ENCODE measurements at regions not wholly inside any gene's neighbourhood (a gene's known extent, or its start where the extent isn't known, plus 50 kb on each side); places are given as distances from the start of the nearest gene placed in this dataset.
A peak's percentile ranks its signal among the peaks of the same experiment; 100 is the strongest.

- Histone ChIP-seq H3K36me3 (ENCODE audit: insufficient read depth) (no peaks in the 10 kb centered on the region; the same call in 1 of the 2 replicates), H2AFZ (peak overlapping the region; percentile 56; the same call in 1 of the 2 replicates), H3K4me2 (no peak overlapping the region), H3K27ac (ENCODE audit: low read depth) (no peak overlapping the region), H3K27me3 (ENCODE audit: insufficient read depth) (no peaks in the 10 kb centered on the region), H3K4me3 (no peak overlapping the region), H4K20me1 (replicated peaks; ENCODE audit: insufficient read depth) (no peaks in the 10 kb centered on the region), H3K4me1 (ENCODE audit: insufficient read depth) (peaks cover 30% of the 10 kb centered on the region), H3K9me2 (ENCODE audit: insufficient read depth) (peaks cover 3% of the 10 kb centered on the region; the same call in 1 of the 2 replicates), H3K79me2 (replicated peaks; ENCODE audit: insufficient read depth) (no peaks in the 10 kb centered on the region), H3F3A (replicated peaks; ENCODE audit: low read depth) (no peaks in the 10 kb centered on the region)
- Mint-ChIP-seq H3K4me1 (peaks cover 32% of the 10 kb centered on the region), H3K27me3 (ENCODE audit: insufficient read depth, low read depth, poor library complexity) (peaks cover 4% of the 10 kb centered on the region), H3K9me3 (no peaks in the 10 kb centered on the region), H3K4me3 (no peak overlapping the region), H3K36me3 (ENCODE audit: low read depth) (no peaks in the 10 kb centered on the region), H3K27ac (no peak overlapping the region)
- ATAC-seq = no peak
- no peak for DNase-seq (ENCODE audit: low spot score)
- TF ChIP-seq EZH2 (IDR thresholded peaks at IDR 0.05; ENCODE audit: low read depth, unreplicated experiment) (no peak), CREB1 (CRISPR knock-in tag; IDR thresholded peaks at IDR 0.05; ENCODE audit: low read depth) (no peak), EZH2phosphoT487 (IDR thresholded peaks at IDR 0.05; ENCODE audit: unreplicated experiment) (no peak), NANOG (IDR thresholded peaks at IDR 0.05; ENCODE audit: borderline replicate concordance) (no peak), ZNF331 (CRISPR knock-in tag; IDR thresholded peaks at IDR 0.05; ENCODE audit: low read depth) (no peak), REST (IDR thresholded peaks at IDR 0.05; ENCODE audit: unreplicated experiment) (no peak), ZNF114 (CRISPR knock-in tag; IDR thresholded peaks at IDR 0.05) (no peak), JUNB (IDR thresholded peaks at IDR 0.05; ENCODE audit: unreplicated experiment) (no peak), ZNF462 (CRISPR knock-in tag; IDR thresholded peaks at IDR 0.05) (no peak), STAT1 (IDR thresholded peaks at IDR 0.05; ENCODE audit: unreplicated experiment) (no peak), POLR2AphosphoS5 (IDR thresholded peaks at IDR 0.05; ENCODE audit: low read depth) (no peak)
- TF ChIP-seq, protein P1, sequence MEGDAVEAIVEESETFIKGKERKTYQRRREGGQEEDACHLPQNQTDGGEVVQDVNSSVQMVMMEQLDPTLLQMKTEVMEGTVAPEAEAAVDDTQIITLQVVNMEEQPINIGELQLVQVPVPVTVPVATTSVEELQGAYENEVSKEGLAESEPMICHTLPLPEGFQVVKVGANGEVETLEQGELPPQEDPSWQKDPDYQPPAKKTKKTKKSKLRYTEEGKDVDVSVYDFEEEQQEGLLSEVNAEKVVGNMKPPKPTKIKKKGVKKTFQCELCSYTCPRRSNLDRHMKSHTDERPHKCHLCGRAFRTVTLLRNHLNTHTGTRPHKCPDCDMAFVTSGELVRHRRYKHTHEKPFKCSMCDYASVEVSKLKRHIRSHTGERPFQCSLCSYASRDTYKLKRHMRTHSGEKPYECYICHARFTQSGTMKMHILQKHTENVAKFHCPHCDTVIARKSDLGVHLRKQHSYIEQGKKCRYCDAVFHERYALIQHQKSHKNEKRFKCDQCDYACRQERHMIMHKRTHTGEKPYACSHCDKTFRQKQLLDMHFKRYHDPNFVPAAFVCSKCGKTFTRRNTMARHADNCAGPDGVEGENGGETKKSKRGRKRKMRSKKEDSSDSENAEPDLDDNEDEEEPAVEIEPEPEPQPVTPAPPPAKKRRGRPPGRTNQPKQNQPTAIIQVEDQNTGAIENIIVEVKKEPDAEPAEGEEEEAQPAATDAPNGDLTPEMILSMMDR (conservative IDR thresholded peaks at IDR 0.05; ENCODE audit: low read depth in 2 of 2) = no peak
- TF ChIP-seq, protein P2, sequence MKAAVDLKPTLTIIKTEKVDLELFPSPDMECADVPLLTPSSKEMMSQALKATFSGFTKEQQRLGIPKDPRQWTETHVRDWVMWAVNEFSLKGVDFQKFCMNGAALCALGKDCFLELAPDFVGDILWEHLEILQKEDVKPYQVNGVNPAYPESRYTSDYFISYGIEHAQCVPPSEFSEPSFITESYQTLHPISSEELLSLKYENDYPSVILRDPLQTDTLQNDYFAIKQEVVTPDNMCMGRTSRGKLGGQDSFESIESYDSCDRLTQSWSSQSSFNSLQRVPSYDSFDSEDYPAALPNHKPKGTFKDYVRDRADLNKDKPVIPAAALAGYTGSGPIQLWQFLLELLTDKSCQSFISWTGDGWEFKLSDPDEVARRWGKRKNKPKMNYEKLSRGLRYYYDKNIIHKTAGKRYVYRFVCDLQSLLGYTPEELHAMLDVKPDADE (IDR thresholded peaks at IDR 0.05) = no peak
Measured at GRCh38 chr13:29954082-29955028, 103.9 kb upstream of the UBL3 start.

All from GM23338 (cell line).